ENCODE measurements at regions not wholly inside any gene's neighbourhood (a gene's known extent, or its start where the extent isn't known, plus 50 kb on each side); places are given as distances from the start of the nearest gene placed in this dataset.

DNA sequence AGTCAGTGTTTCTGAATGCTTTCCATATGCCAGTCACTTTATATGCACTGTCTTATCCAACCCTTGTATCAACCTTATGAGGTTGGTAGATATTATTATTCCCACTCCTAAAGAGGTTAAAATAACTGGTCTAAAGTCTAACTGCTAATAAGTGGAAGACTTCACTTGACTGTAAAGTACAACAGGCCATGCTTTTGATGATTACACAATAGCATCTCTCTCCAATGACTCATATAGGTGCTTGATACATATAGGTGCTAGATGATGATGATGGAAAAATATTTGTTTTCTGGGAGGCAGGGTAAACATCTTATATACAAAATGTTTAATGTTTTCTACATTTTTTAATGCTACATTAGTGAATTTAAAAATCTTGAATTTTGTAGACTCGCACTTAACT lies 75.9 kb upstream of the NR3C1 start:
- no peak for TF ChIP-seq CTCF (IDR thresholded peaks at IDR 0.05)
- TF ChIP-seq POLR2A (IDR thresholded peaks at IDR 0.05): no peak
- DNase-seq (no peak), ATAC-seq (no peak)
- no peaks in the 10 kb centered on the region for H3K9me3 ChIP-seq
- 94 to 100% (median 97%) methylated on average over 1 of the region's 1 CpG for WGBS, 4 donors
- H3K27ac ChIP-seq: no peak overlapping the region
- H3K36me3 ChIP-seq: no peaks in the 10 kb centered on the region
- peaks cover 0 to 8% (median 0%) of the 10 kb centered on the region in 12 donors for H3K4me1 ChIP-seq
- no peaks in the 10 kb centered on the region for H3K27me3 ChIP-seq
- no peak overlapping the region for H3K4me3 ChIP-seq
- intact Hi-C loops (cut with DNase I): no loop called here

GRCh38 chr5:143476601-143477211 lies 73.2 kb upstream of the NR3C1 start:
- no peak overlapping the region for H3K4me3 ChIP-seq
- TF ChIP-seq POLR2A (IDR thresholded peaks at IDR 0.05): no peak
- TF ChIP-seq CTCF (IDR thresholded peaks at IDR 0.05): no peak
- H3K36me3 ChIP-seq: no peaks in the 10 kb centered on the region
- intact Hi-C loops (cut with DNase I): no loop called here
- DNase-seq (no peak), ATAC-seq (no peak)
- H3K9me3 ChIP-seq: no peaks in the 10 kb centered on the region
- H3K4me1 ChIP-seq: peaks cover 0 to 9% (median 0%) of the 10 kb centered on the region in 12 donors
- no peak overlapping the region for H3K27ac ChIP-seq
- WGBS, 4 donors: 92 to 96% (median 94%) methylated on average over 1 of the region's 1 CpG
- H3K27me3 ChIP-seq: no peaks in the 10 kb centered on the region

GRCh38 chr5:143474616-143475015 lies 71.1 kb upstream of the NR3C1 start:
- Histone ChIP-seq H3K27me3 (no peaks in the 10 kb centered on the region), H3K9me3 (no peaks in the 10 kb centered on the region), H3K4me1 (peaks cover 0 to 19% (median 7%) of the 10 kb centered on the region in 12 donors), H3K27ac (no peak overlapping the region), H3K36me3 (no peaks in the 10 kb centered on the region), H3K4me3 (no peak overlapping the region)
- TF ChIP-seq POLR2A (IDR thresholded peaks at IDR 0.05): no peak
- TF ChIP-seq CTCF (IDR thresholded peaks at IDR 0.05): no peak
- DNase-seq (no peak), ATAC-seq (no peak)
- 63 to 91% (median 77%) methylated on average over 3 of the region's 3 CpGs for WGBS, 4 donors
- intact Hi-C loops (cut with DNase I): loop anchor here in 1 of 10 donors (5.0 kb wide), 1 partner anchor 42 kb away; no protein-coding TSS in a partner anchor

DNA sequence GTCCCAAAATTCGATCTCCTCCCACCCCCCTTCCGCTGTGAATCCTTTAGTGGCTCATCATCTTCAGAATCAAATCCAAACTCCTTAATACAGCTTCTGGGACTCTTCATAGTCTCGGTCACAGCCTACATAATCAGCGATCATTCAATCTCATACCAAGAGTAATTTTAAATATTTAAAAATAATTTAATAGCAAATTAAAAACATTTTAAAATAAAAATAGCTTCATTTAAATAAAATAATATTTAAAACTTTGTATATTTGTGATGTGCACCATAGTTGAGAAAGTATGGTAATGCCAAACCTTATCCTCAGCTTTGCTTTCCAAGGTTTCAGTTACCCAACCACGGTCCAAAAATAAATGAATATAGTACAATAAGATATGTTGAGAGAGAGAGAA lies 70.0 kb upstream of the NR3C1 start:
- TF ChIP-seq POLR2A (IDR thresholded peaks at IDR 0.05) (no peak), CTCF (IDR thresholded peaks at IDR 0.05) (no peak)
- ATAC-seq (no peak), DNase-seq (no peak)
- Histone ChIP-seq H3K4me3 (no peak overlapping the region), H3K36me3 (no peaks in the 10 kb centered on the region), H3K27ac (no peak overlapping the region), H3K4me1 (peaks cover 0 to 19% (median 7%) of the 10 kb centered on the region in 12 donors), H3K27me3 (no peaks in the 10 kb centered on the region), H3K9me3 (no peaks in the 10 kb centered on the region)
- intact Hi-C loops (cut with DNase I): loop anchor here in 1 of 10 donors (5.0 kb wide), 1 partner anchor 41 kb away; no protein-coding TSS in a partner anchor
- 77 to 94% (median 92%) methylated on average over 5 of the region's 5 CpGs for WGBS, 4 donors

All from heart left ventricle (tissue), 16 donors.